ENCODE measurements at regions not wholly inside any gene's neighbourhood (a gene's known extent, or its start where the extent isn't known, plus 50 kb on each side); places are given as distances from the start of the nearest gene placed in this dataset.

DNA sequence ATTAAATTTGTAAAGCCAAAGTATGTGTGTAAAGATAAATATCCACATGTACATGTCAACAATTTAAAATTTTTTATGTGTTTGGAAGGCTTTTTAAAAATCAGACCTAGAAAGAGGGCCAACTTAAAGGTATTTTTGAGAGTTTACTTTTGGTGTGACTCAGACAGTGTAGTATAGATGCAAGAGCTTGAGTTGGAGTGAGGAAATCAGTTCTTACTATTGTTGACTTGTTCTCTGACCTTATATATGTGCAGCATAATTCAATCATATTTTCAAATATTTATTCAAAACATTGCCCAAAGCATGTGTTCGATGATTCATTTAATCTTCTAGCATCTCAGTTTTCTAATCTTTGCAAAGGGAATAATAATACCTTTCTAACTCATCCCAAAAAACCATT is 243.7 kb upstream of the PRKCQ start:
- TF ChIP-seq CREM (IDR thresholded peaks at IDR 0.05; ENCODE audit: low read depth) = no peak
- TF ChIP-seq, protein P1, sequence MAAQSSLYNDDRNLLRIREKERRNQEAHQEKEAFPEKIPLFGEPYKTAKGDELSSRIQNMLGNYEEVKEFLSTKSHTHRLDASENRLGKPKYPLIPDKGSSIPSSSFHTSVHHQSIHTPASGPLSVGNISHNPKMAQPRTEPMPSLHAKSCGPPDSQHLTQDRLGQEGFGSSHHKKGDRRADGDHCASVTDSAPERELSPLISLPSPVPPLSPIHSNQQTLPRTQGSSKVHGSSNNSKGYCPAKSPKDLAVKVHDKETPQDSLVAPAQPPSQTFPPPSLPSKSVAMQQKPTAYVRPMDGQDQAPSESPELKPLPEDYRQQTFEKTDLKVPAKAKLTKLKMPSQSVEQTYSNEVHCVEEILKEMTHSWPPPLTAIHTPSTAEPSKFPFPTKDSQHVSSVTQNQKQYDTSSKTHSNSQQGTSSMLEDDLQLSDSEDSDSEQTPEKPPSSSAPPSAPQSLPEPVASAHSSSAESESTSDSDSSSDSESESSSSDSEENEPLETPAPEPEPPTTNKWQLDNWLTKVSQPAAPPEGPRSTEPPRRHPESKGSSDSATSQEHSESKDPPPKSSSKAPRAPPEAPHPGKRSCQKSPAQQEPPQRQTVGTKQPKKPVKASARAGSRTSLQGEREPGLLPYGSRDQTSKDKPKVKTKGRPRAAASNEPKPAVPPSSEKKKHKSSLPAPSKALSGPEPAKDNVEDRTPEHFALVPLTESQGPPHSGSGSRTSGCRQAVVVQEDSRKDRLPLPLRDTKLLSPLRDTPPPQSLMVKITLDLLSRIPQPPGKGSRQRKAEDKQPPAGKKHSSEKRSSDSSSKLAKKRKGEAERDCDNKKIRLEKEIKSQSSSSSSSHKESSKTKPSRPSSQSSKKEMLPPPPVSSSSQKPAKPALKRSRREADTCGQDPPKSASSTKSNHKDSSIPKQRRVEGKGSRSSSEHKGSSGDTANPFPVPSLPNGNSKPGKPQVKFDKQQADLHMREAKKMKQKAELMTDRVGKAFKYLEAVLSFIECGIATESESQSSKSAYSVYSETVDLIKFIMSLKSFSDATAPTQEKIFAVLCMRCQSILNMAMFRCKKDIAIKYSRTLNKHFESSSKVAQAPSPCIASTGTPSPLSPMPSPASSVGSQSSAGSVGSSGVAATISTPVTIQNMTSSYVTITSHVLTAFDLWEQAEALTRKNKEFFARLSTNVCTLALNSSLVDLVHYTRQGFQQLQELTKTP (IDR thresholded peaks at IDR 0.05; ENCODE audit: low read depth in 1 of 2, partially characterized antibody in 2 of 2) = no peak
- TF ChIP-seq SMC3 (conservative IDR thresholded peaks at IDR 0.05; ENCODE audit: insufficient read depth, low read depth, low read length) = no peak
- H3K9me3 ChIP-seq (replicated peaks; ENCODE audit: control insufficient read depth, insufficient read depth, low read depth, low read length) = no peaks in the 10 kb centered on the region
- 9% methylated on average over 1 of the region's 1 CpG for WGBS (ENCODE audit: insufficient coverage, low coverage, missing lambda C conversion rate)
- H3K4me3 ChIP-seq = no peak overlapping the region
- in situ Hi-C loops (cut with MboI) (no loop called here), intact Hi-C loops (cut with micrococcal nuclease) (no loop called here)
- no peaks in the 10 kb centered on the region for H3K4me1 ChIP-seq (replicated peaks in 1 of 2; ENCODE audit: control insufficient read depth in 2 of 2, insufficient read depth in 2 of 2, low read length in 2 of 2)
- H2AFZ ChIP-seq (ENCODE audit: low read depth, low read length) = no peak overlapping the region
- no peaks in the 10 kb centered on the region for H4K20me1 ChIP-seq (replicated peaks; ENCODE audit: control insufficient read depth, insufficient read depth, low read length)
- DNase-seq (ENCODE audit: extremely low read depth in 1 of 4, low spot score in 3 of 4) (no peak), FAIRE-seq (no peak), ATAC-seq (no peak)
- no peaks in the 10 kb centered on the region for H3K79me2 ChIP-seq (ENCODE audit: control insufficient read depth, insufficient read depth, low read length)
- POLR2A ChIA-PET = no interaction called here
- H3K36me3 ChIP-seq (ENCODE audit: control insufficient read depth, insufficient read depth, low read length) = no peaks in the 10 kb centered on the region
- H3K9me1 ChIP-seq (ENCODE audit: control insufficient read depth, insufficient read depth, low read length) = no peaks in the 10 kb centered on the region
- no peak overlapping the region for H3K9ac ChIP-seq (ENCODE audit: insufficient read depth in 1 of 2, low read depth in 2 of 2, low read length in 2 of 2)
- H3K27me3 ChIP-seq (ENCODE audit: control insufficient read depth in 2 of 2, insufficient read depth in 2 of 2, low read length in 2 of 2) = peaks cover 2 to 23% of the 10 kb centered on the region in 2 experiments; a peak in 4 of 5 replicates
- no peak overlapping the region for H3K4me2 ChIP-seq (ENCODE audit: insufficient read depth, low read length)
- CTCF ChIA-PET (ENCODE audit: low intra/inter-chr PET ratio) = no interaction called here
- no peak overlapping the region for H3K27ac ChIP-seq (ENCODE audit: extremely low read depth, low read depth, low read length)
- BruUV-seq (replicated peaks) = no TSS peak
